Coronary artery (tissue), 2 donors: ENCODE measurements at regions not wholly inside any gene's neighbourhood (a gene's known extent, or its start where the extent isn't known, plus 50 kb on each side); places are given as distances from the start of the nearest gene placed in this dataset.
"Not testable (repeated sequence)": the region's sequence is repeated elsewhere in the genome, so short reads cannot be mapped to it uniquely, and the experiment has no call there.

Experiments
- DNase-seq: peaks from one replicate; pipeline ENCODE4 v3.0.0-alpha.2; 2017; ENCODE audit warnings: low spot score
- H3K27ac ChIP-seq, 2 donors: fragments of 200-600 bp; sonication (generic); one replicate each; pipeline ENCODE4 v1.5.1; 2016 to 2019
- H3K4me3 ChIP-seq: fragments of 200-600 bp; sonication (generic); 2 replicates; pipeline ENCODE4 v1.5.1; 2016; ENCODE audit warnings: mild to moderate bottlenecking, moderate library complexity
- CTCF ChIP-seq: fragments of 200-600 bp; sonication (generic); IDR thresholded peaks from one replicate; pipeline ENCODE4 v1.5.1; 2019; ENCODE audit warnings: antibody characterized with exemption

- H3K4me3 ChIP-seq, result no peak overlapping the region
- no peak overlapping the region for H3K27ac ChIP-seq
- no peak for DNase-seq
- TF ChIP-seq CTCF, result no peak
These were observed 101.3 kb upstream of the ADAMTS9 start for GRCh38 chr3:64789111-64789510.

- H3K27ac ChIP-seq, result peak overlapping the region; percentile 6 to 37
- no peak overlapping the region for H3K4me3 ChIP-seq
- DNase-seq, result no peak
- TF ChIP-seq CTCF, result no peak
These were observed 95.4 kb upstream of the ADAMTS9 start for GRCh38 chr3:64783200-64783599.

DNA sequence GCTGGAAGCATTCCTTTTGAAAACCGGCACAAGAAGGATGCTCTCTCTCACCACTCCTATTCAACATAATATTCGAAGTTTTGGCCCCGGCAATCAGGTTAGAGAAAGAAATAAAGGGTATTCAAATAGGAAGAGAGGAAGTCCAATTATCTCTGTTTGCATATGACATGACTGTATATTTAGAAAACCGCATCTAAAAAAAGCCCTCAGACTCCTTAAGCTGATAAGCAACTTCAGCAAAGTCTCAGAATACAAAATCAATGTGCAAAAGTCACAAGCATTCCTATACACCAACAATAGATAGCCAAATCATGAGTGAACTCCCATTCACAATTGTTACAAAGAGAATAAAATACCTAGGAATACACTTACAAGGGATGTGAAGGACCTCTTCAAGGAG lies 93.1 kb upstream of the ADAMTS9 start:
- not testable (repeated sequence) for H3K4me3 ChIP-seq, DNase-seq

DNA sequence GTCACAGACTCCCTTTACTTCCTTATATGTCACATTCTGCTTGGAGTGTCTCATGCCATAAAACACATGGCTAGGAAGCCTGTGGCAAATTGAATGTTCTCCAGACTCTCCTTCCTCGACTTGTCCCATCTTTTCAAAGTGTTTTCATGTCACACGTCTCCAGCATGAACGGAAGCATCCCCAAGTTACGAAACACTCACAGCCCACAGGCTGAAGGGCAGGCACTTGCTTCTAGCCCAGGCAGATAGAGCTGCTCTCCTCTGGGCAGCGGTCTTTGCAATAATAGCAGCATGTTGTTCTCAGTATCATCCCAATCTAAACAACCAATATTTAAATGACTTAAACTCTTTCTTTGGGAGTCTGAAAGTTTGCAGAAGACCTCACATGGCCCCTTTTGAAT lies 85.3 kb upstream of the ADAMTS9 start:
- TF ChIP-seq CTCF, result no peak
- H3K4me3 ChIP-seq, result no peak overlapping the region
- DNase-seq, result no peak
- H3K27ac ChIP-seq, result no peak overlapping the region

More for the DNA sequence above, 93.1 kb upstream of the ADAMTS9 start:
- not testable (repeated sequence) for H3K27ac ChIP-seq

DNA sequence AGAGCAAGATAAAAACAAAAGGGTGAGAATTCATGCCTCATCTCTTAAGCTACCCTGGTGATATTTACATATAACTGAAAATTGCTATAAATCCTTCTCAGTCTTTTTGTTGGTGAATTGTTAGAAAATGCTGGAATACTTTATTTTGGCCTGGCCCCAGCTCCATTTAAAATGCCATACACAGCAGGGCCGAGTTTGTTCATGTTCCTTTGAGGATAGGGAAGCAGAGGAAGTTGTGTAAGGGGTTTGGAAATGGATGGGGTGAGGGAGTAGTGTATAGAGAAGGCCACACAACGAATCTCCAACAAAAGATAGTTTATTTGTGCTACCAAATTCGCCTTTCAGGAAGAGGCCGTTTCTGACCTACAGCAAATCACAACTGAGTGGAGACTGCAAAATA lies 78.6 kb upstream of the ADAMTS9 start:
- no peak overlapping the region for H3K4me3 ChIP-seq
- DNase-seq, result no peak
- H3K27ac ChIP-seq, result no peak overlapping the region
- TF ChIP-seq CTCF, result no peak

GRCh38 chr3:64765947-64766346 lies 78.1 kb upstream of the ADAMTS9 start:
- no peak for DNase-seq
- Histone ChIP-seq H3K27ac (no peak overlapping the region), H3K4me3 (no peak overlapping the region)
- no peak for TF ChIP-seq CTCF

DNA sequence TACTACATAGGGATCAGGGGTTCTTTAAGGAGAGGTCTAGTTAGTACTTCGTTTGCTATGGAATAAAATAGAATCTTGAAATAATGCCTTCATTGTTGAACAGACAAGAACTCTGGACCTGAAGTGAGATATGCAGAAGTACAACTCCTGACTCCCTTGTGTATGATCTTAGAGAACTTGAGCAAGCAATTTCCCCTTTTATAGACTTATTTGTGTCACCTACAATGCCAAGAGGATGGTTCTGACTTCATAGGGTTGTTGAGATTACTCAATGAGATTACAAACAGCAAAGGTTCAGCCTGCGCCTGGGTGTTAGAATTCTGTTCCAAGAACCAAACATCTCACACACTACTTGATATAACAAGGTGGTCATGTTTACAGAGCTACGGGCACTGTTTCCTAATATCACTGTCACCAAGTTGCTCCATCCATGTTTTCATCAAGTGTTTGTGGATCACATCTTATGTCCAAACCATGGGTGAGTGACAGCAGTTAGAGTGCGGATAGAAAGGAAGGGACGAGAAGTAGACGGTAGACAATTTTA lies 76.7 kb upstream of the ADAMTS9 start:
- no peak for TF ChIP-seq CTCF
- H3K4me3 ChIP-seq, result no peak overlapping the region
- DNase-seq, result no peak
- no peak overlapping the region for H3K27ac ChIP-seq

GRCh38 chr3:64763980-64764379 lies 76.2 kb upstream of the ADAMTS9 start:
- no peak for TF ChIP-seq CTCF
- Histone ChIP-seq H3K4me3 (no peak overlapping the region), H3K27ac (no peak overlapping the region)
- no peak for DNase-seq
